GM20431 (cell line): ENCODE measurements at regions not wholly inside any gene's neighbourhood (a gene's known extent, or its start where the extent isn't known, plus 50 kb on each side); places are given as distances from the start of the nearest gene placed in this dataset.

Experiments used
- in situ Hi-C: fragments of 300-500 bp; cut with MseI, MboI; formaldehyde crosslinking; loops from one replicate; pipeline ENCODE4 v1.15.0; 2020; ENCODE audit warnings: low sequenced_read_pairs; ENCODE audit not compliant: unreplicated experiment

DNA sequence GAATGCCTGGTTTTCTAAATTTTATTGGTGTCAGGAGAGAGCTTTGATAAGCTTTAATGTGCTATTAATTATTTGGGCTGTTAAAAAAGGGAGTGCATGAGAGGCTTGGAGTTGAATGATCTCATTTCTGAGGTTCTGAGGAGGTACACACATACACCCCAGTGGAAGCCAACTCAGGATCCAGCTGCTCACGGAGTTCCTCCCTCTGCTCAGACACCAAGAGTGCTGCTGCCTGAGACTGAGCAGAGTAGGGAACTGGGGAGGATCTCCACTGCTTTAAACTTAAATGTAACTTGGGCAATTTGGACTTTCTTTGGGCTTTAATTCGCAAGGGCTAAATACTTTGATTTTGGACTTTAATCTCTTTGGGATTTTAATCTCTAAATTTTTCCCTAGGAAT is 414.4 kb upstream of the CADM1 start:
- in situ Hi-C loops, result no loop called here

DNA sequence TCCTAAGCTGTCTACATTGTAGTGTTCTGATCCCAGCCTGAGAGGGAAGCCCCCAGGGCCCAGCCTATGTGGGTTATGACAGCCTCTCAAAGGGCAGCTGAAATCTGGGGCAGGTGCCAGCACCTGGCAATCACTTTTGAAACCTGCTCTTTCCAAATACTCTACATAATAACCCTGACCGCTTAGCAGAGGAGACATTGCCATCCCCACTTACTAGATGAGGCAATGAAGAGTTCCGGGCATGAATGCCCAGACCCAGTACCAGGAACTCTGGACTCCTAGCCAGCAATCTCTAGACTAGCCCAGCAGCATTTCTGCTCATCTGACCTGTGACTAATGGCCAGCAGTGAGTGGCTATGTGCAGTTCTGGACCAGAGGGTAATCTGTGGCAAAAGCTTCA is 412.4 kb upstream of the CADM1 start:
- in situ Hi-C loops, result no loop called here

GRCh38 chr11:115912484-115912945 is 408.3 kb upstream of the CADM1 start:
- in situ Hi-C loops, result no loop called here

GRCh38 chr11:115911613-115912346 is 407.6 kb upstream of the CADM1 start:
- in situ Hi-C loops, result no loop called here

DNA sequence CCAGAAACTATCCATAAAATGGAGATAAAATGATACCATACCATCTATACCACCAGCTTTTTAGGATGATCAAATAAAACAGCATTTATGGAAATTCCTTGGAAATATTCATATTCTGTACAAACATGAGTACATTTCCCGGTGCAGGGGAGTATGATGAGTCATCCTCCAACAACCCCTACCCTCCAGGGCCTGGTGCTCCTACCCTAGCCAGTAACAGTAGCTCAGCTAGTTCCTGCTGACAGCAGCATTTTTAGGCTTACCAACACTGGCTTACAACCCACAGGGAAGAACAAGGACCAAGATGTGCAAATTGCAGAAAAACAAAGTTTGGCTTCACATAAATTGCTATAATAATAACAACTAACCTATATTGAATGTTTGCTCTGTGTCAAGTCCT is 406.2 kb upstream of the CADM1 start:
- in situ Hi-C loops, result no loop called here

GRCh38 chr11:115906171-115906570 is 402.0 kb upstream of the CADM1 start:
- in situ Hi-C loops, result no loop called here

DNA sequence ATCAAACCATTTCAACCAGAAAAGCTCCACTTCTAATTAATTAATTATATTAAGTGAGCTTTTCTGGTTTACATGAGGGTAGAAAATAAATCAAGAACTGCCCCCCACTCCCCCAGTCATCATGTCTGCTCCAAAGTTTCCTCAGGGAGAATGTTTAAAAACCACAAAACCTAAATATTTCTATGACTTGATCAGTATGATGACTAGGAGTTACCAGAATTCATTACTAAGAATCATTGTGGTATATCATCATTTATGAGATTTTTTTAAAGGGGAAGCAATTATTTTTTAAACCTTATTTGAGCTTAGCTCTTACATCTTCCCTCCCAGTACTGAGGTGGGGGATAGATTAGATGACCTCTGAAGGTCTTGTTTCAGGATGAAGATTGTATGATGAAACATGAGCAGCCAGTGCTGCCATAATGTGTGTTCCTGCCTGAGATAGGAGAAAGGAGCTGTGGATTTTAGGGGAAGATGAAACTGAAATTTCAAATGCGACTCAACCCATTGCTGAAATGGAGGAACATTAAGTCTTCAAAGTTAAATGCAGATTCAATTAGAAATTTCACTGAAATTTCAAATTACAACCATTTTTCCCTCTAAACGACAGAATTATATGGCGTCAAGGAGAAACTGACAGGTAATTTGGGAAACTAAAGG is 401.3 kb upstream of the CADM1 start:
- in situ Hi-C loops, result no loop called here

DNA sequence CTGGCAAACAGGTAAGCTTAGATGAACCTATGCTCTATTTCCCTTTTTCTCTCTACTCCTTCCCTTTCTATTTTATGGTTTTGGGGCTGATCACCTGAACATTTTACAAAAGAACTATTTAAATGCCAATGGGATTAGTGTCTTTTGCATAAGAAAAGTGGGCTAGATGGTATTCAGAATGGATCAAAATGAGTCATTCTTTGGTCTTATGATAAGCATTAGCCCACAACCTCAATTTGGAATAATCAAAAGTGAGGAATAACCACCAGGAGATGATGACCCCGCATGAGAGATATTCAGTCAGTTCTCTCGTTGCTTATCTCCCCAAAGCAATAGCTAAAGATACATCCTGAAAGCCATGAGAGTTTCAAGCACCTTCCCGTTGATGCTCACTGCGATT is 399.0 kb upstream of the CADM1 start:
- in situ Hi-C loops, result no loop called here

DNA sequence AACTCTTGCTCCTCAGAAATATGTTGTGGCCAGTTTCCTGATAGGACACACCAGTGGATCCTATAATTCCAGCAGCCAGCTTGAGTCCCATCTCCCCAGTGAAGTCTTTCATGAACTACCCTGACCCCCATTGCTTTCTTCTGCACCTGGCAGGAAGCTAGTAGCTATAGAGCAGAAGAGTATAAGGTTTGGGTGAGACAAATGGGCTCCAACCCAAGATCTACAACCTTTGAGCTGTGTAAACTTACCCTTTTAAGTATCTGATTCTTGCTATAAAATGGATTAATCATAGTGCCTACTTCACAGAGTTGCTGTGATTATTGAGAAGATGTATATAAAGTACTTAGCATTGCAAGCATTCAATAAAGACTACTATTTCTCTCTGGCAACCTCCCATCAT is 396.9 kb upstream of the CADM1 start:
- in situ Hi-C loops, result no loop called here

GRCh38 chr11:115900111-115900510 is 395.9 kb upstream of the CADM1 start:
- in situ Hi-C loops, result no loop called here

DNA sequence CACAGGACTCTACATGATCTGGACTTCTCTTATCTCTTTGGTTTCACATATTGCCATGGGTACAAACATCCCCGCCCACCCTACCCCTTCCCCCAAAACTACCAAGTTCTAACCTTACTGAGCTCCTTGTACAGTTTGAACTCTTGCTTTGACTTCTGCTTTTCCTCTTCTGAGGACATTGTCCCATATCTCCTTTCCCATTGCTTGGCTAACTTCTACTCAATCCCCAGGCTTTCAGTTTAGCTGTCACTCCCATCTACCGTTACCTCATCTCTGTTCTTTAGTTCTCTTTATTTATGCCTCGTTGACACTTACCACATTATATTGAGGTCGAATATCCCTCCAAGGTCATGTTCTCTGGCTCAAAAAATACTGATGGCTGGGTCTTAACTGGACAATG is 393.5 kb upstream of the CADM1 start:
- in situ Hi-C loops, result no loop called here

DNA sequence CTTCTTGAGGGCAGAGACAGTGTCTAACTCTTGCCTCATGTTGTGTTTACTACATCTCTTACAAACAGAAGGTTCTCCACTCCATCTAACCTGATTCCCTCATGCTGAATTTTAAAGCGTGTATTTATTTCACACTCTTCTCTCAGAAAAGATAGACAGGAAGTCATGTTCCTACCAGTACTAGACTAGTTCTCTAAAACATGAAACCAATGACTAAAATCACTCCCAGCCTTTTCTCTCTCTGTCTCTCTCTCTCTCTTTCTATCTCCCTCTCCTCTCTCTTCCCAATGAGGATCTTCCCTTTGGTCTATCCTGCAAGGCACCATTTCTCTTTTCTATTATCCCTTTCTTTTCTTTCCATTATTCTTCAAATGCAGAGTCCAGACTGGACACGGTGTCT is 391.9 kb upstream of the CADM1 start:
- in situ Hi-C loops, result no loop called here

DNA sequence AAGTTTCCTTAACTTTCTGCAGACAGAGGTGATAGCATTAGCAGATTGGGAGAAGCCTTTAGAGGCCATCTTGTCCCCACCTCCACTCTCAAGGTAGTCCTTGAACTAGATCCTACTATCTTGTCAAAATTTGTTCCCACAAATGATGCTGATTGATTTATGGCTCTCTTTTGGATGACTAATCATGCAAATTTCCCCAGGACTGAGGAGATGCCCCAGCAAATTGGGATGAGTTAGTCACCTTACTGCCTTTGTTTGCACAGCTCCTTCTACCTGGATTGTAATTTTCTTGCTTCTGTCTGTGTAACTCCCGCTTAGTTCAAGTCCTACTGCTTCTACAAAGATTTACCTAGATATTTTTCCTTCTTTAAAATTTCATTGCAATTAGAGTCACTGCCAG is 391.4 kb upstream of the CADM1 start:
- in situ Hi-C loops, result no loop called here

DNA sequence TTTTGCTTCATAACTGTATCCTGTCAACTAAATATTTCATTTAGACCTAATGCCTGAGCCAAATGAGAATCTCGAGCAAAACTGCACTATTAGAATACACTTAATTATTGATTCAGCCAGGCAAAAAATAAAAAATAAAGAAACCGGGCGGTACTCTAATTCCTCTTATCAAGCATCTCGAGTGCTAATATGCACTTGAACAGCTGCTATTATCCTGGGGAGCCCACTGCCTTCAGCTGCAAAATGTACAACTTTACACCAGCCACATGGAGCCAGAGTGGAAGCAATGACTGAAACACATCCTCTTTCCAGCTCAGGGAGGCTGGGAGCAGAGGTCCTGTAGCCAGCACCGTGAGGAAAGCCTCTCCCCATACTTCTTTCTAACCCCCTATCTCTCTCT is 390.0 kb upstream of the CADM1 start:
- in situ Hi-C loops, result no loop called here

- in situ Hi-C loops, result no loop called here
Measured at GRCh38 chr11:115893461-115894099, 389.4 kb upstream of the CADM1 start.

DNA sequence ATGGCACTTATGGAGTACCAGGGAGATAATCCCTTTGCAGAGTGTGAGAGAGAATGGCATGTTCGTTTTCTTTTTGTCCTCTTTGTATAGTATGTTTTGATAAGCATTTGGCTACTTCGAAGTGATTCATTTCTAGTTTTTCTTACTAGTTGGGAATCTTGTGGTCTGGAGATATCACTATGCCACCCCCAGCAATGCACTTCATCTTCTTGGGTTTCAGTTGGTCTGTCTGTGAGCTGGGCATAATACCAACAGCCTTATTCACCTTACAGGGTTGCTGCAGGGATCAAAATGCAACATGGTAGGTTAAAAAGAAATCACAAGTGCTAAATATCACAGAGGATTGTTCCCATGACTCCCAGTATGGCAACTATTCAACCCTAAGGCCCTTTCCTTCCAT is 387.8 kb upstream of the CADM1 start:
- in situ Hi-C loops, result no loop called here

GRCh38 chr11:115891581-115891980 is 387.4 kb upstream of the CADM1 start:
- in situ Hi-C loops, result no loop called here

DNA sequence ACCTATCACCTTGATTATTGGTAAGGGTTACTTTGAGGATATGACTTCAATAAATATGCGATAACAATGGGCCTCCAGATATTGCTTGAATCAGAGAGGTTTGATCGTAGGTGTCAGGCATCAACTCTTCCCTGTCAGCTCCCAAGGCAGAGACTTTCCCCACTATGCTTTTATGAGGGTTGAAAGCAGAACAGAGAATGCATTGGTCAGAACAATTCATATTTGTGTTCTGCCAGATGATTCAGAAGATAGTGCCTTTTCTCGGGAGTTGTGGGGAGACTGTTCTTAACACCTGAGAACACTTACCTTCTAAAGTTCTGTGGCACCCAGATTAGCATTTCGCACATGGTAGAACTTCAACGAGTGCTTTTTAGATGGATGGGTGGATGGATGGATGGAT is 386.3 kb upstream of the CADM1 start:
- in situ Hi-C loops, result no loop called here

- in situ Hi-C loops, result no loop called here
Measured at GRCh38 chr11:115889712-115890111, 385.5 kb upstream of the CADM1 start.

DNA sequence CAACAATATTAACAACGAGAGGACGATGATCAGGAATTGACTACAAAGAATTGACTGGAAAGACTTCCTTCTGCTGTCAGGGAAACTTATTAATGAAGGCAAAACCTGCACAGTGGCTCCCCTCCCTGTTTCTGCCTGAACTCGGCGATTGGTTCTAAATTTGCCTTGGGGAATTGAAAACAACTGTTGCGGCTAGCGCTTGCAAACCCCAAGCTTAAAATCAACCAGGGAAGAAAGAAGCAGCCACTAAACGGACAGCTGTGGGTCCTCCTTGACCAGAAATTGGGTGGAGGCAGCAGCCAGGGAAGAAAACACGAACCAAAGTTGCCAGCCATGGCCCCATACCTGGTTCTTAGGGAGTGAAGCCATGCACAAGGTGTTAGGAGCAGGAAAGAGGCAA is 383.5 kb upstream of the CADM1 start:
- in situ Hi-C loops, result no loop called here

DNA sequence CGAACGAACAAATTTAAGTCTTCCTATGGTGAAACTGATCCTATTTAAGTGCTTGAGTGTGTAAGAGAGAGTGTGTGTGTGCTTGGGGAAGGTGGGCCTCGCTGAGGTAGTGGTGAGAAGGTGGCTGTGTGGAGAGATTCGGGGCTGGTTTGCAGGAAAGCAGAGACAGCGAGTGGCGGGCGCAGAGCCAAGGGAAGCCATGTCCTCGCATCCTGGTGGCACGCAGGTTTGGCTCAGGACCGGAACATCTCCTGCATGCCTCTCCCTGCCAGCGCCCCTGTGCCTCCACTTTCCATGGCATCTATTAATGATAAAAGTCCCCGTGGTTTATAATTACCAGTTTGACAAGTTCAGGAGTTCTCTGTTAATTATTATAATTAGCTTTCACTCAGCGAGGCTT is 383.1 kb upstream of the CADM1 start:
- in situ Hi-C loops, result no loop called here

GRCh38 chr11:115886422-115886733 is 382.2 kb upstream of the CADM1 start:
- in situ Hi-C loops, result no loop called here
